ENCODE measurements at regions not wholly inside any gene's neighbourhood (a gene's known extent, or its start where the extent isn't known, plus 50 kb on each side); places are given as distances from the start of the nearest gene placed in this dataset.
"Not testable (repeated sequence)": the region's sequence is repeated elsewhere in the genome, so short reads cannot be mapped to it uniquely, and the experiment has no call there.

- no peak for DNase-seq (ENCODE audit: low read depth)
These were observed 83.3 kb upstream of the C16orf82 start for GRCh38 chr16:26983426-26983825.

DNA sequence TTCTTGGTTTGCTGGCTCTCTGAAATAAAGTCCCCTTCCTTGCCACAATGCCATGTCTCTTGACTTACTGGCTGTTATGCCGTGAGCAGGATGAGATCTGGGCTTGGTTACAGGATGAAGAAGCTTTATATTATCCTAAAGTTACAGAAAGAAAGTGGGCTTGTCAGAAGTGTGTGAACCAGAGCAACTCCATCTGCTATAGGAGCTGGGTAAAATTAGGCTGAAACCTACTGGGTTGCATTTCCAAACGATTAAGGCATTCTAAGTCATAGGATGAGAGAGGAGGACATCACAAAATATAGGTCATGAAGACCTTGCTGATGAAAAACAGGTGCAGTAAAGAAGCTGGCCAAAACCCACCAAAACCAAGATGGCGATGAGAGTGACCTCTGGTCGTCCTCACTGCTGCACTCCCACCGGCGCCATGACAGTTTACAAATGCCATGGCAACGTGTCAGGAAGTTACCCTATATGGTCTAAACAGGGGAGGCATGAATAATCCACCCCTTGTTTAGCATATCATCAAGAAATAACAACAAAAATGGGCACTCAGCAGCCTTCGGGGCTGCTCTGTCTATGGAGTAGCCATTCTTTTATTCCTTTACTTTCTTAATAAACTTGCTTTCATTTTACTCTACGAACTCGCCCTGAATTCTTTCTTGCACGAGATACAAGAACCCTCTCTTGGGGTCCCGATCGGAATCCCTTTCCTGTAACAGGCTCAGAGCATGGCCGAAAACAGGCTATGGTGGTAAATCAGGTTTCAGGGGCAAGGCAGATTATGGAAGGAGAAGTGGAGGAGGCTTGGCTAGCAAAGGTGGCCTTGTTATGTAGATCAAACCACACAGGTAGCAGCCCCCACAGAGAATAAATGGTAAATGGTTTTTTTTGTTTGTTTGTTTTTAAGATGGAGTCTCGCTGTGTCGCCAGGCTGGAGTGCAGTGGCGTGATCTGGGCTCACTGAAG lies 81.3 kb upstream of the C16orf82 start:
- DNase-seq (ENCODE audit: low read depth) = no peak

- peak; percentile 22 for DNase-seq (ENCODE audit: low read depth)
These were observed 79.1 kb upstream of the C16orf82 start for GRCh38 chr16:26987597-26988010.

GRCh38 chr16:26988186-26988585 lies 78.5 kb upstream of the C16orf82 start:
- DNase-seq (ENCODE audit: low read depth) = no peak

DNA sequence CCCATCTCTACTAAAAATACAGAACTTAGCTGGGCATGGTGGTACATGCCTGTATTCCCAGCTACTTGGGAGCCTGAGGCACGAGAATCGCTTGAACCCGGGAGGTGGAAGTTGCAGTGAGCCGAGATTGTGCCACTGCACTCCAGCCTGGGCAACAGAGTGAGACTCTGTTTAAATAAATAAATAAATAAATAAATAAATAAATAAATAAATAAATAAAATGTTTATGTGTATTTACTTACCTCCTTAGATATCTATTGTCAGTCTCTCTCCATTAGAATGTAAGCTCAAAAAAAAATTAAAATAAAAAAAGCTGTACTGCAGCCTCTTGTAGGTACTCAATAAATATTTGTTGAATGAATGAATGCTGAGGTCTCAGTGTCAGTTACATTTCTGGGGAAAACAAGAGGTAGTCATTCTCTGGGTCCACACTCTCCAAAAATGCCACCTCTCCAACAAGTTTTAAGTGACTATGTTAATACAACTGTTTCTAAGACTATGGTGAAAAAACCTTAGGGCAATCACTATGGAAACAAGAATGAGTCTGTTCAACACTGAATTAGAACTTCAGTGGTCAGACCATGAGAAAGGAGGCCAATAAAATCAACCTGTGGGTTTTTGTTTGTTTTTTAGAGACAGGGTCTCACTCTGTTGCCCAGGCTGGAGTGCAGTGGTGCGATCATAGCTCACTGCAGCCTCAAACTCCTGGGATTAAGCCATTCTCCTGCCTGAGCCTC lies 76.2 kb upstream of the C16orf82 start:
- DNase-seq (ENCODE audit: low read depth) = not testable (repeated sequence)

GRCh38 chr16:26992666-26993349 lies 73.9 kb upstream of the C16orf82 start:
- DNase-seq (ENCODE audit: low read depth) = no peak

DNA sequence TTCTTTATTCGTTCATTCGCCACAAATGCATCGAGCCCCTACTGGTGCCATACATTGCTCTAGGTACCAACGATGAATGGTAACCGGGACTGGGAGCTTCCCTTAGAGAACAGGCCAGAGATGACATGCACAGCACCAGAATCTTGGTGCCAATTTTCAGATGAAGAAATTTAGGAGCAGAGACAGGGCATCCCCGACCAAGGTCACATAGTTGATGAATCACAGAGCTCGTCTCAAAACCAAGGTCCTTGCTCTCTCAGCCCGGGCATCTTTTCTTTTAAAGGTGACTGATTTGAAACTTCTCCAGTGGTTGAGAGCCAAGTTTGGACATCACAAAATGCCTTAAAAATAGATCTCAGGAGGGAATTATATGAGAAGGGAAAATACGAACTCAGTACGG lies 73.2 kb upstream of the C16orf82 start:
- no peak for DNase-seq (ENCODE audit: low read depth)

DNA sequence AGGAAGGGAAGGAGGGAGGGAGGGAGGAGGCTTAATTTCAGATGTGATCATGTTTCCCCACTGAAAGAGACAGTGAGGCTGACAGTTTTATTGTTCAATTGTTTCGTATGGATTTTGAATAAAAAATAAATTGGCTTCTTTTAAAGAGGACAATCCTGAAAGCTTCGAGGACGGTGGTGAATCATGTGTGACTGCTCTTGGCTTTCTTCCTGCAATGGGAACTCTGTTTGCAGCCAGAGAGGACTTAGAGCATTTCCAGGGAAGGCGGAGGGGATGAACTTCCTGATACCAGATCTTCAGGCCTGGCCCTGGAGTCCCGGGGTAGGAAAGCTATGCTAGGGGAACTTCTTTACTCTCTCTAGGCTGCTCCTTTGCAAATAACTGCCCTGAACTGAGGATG lies 72.8 kb upstream of the C16orf82 start:
- DNase-seq (ENCODE audit: low read depth) = no peak

GRCh38 chr16:26995522-26995921 lies 71.2 kb upstream of the C16orf82 start:
- no peak for DNase-seq (ENCODE audit: low read depth)

GRCh38 chr16:27005386-27005785 lies 61.3 kb upstream of the C16orf82 start:
- DNase-seq (ENCODE audit: low read depth) = no peak

Data from HS-5 (cell line).